PC-3 (cell line): ENCODE measurements at regions not wholly inside any gene's neighbourhood (a gene's known extent, or its start where the extent isn't known, plus 50 kb on each side); places are given as distances from the start of the nearest gene placed in this dataset.

Experiments used
- CTCF ChIP-seq: fragments of 300-600 bp; sonication (generic); conservative IDR thresholded peaks from 2 replicates; pipeline ENCODE4 v1.5.1; 2017; ENCODE audit warnings: antibody characterized with exemption, low read depth, mild to moderate bottlenecking, low read length
- EZH2phosphoT487 ChIP-seq: fragments of 300-600 bp; sonication (generic); IDR thresholded peaks from 2 replicates; pipeline ENCODE4 v1.6.1; 2018; ENCODE audit warnings: mild to moderate bottlenecking, antibody characterized with exemption, low read length, borderline replicate concordance

- TF ChIP-seq CTCF (no peak), EZH2phosphoT487 (no peak)
These were observed 68.0 kb downstream of the CNTN3 start for GRCh38 chr3:74546426-74546825.
